ENCODE measurements at regions not wholly inside any gene's neighbourhood (a gene's known extent, or its start where the extent isn't known, plus 50 kb on each side); places are given as distances from the start of the nearest gene placed in this dataset.

- TF ChIP-seq, protein P1, sequence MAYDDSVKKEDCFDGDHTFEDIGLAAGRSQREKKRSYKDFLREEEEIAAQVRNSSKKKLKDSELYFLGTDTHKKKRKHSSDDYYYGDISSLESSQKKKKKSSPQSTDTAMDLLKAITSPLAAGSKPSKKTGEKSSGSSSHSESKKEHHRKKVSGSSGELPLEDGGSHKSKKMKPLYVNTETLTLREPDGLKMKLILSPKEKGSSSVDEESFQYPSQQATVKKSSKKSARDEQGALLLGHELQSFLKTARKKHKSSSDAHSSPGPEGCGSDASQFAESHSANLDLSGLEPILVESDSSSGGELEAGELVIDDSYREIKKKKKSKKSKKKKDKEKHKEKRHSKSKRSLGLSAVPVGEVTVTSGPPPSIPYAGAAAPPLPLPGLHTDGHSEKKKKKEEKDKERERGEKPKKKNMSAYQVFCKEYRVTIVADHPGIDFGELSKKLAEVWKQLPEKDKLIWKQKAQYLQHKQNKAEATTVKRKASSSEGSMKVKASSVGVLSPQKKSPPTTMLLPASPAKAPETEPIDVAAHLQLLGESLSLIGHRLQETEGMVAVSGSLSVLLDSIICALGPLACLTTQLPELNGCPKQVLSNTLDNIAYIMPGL (CRISPR knock-in tag; IDR thresholded peaks at IDR 0.05; ENCODE audit: borderline replicate concordance), result no peak
- TF ChIP-seq MAZ (IDR thresholded peaks at IDR 0.05; ENCODE audit: borderline replicate concordance, low read depth, low read length), result no peak
- no peak for TF ChIP-seq CTCF (IDR thresholded peaks at IDR 0.05)
Observed at GRCh38 chr17:52378860-52379259, 220.3 kb upstream of the CA10 start (continued).

DNA sequence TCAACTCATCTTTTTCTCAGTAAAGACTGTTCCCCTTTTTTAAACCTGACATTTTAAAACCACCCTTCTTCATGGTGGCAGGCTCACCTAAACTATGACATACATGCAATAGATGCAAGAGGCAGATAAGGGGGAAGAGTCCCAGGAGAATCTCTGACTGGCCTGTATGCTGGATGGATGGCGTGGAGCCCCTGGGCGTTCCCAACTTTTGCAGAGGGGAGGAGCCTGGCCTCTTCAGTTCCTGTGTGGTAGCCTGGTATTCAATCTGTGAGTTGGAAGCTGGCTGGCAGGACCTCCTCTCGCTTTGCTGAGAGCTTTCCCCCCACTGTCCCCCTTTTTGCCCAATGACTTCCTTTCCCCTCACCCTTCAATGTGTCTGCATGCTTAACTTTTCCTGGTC is 217.6 kb upstream of the CA10 start:
- no peak for DNase-seq (ENCODE audit: low read depth in 1 of 2, low spot score in 1 of 2)
- no peak overlapping the region for H3K4me3 ChIP-seq
- no peak for ATAC-seq
- TF ChIP-seq, protein P1 (CRISPR knock-in tag; IDR thresholded peaks at IDR 0.05; ENCODE audit: borderline replicate concordance), result no peak
- TF ChIP-seq GATA3 (IDR thresholded peaks at IDR 0.05; ENCODE audit: borderline replicate concordance) (no peak), CHD2 (IDR thresholded peaks at IDR 0.05; ENCODE audit: low read length, partially characterized antibody) (no peak), HDAC2 (IDR thresholded peaks at IDR 0.05) (no peak), CEBPB (IDR thresholded peaks at IDR 0.05) (no peak)
- no peak overlapping the region for H3K27ac ChIP-seq
- ChIA-PET POLR2A (no interaction called here), CTCF (no interaction called here)
- no peak for FAIRE-seq
- WGBS (ENCODE audit: missing lambda C conversion rate), result 2% methylated on average over 3 of the region's 3 CpGs
- H3K9me3 ChIP-seq, result no peaks in the 10 kb centered on the region
- H3K4me1 ChIP-seq, result no peaks in the 10 kb centered on the region
- no peak overlapping the region for H3K4me2 ChIP-seq

- ATAC-seq (no peak), FAIRE-seq (no peak), DNase-seq (ENCODE audit: low read depth in 1 of 2, low spot score in 1 of 2) (no peak)
- no peak for TF ChIP-seq SMC3 (IDR thresholded peaks at IDR 0.05)
- TF ChIP-seq NR3C1 (IDR thresholded peaks at IDR 0.05), result no peak
- no peak for TF ChIP-seq CEBPB (IDR thresholded peaks at IDR 0.05)
- no peak for TF ChIP-seq FOSL2 (IDR thresholded peaks at IDR 0.05)
- TF ChIP-seq FOSL2 (CRISPR knock-in tag; IDR thresholded peaks at IDR 0.05), result no peak
- TF ChIP-seq CTCF (IDR thresholded peaks at IDR 0.05), result no peak
- TF ChIP-seq RFX5 (IDR thresholded peaks at IDR 0.05), result no peak
- no peak overlapping the region for H3K4me2 ChIP-seq
- no peaks in the 10 kb centered on the region for H3K9me3 ChIP-seq
- ChIA-PET POLR2A (no interaction called here), CTCF (no interaction called here)
- H3K4me1 ChIP-seq, result no peaks in the 10 kb centered on the region
- H3K4me3 ChIP-seq, result no peak overlapping the region
- H3K27ac ChIP-seq, result no peak overlapping the region
- WGBS (ENCODE audit: missing lambda C conversion rate), result 37% methylated on average over 7 of the region's 7 CpGs
Observed at GRCh38 chr17:52368886-52369285, 210.4 kb upstream of the CA10 start.

- TF ChIP-seq MAFK (IDR thresholded peaks at IDR 0.05; ENCODE audit: partially characterized antibody) (peak; percentile 97), PHF8 (IDR thresholded peaks at IDR 0.05; ENCODE audit: borderline replicate concordance, low read depth) (no peak), RFX5 (IDR thresholded peaks at IDR 0.05) (no peak), HEYL (CRISPR knock-in tag; IDR thresholded peaks at IDR 0.05) (no peak), CHD4 (IDR thresholded peaks at IDR 0.05; ENCODE audit: borderline replicate concordance) (no peak), NR3C1 (IDR thresholded peaks at IDR 0.05) (no peak), FOXS1 (CRISPR knock-in tag; IDR thresholded peaks at IDR 0.05) (no peak)
- TF ChIP-seq, protein P2, sequence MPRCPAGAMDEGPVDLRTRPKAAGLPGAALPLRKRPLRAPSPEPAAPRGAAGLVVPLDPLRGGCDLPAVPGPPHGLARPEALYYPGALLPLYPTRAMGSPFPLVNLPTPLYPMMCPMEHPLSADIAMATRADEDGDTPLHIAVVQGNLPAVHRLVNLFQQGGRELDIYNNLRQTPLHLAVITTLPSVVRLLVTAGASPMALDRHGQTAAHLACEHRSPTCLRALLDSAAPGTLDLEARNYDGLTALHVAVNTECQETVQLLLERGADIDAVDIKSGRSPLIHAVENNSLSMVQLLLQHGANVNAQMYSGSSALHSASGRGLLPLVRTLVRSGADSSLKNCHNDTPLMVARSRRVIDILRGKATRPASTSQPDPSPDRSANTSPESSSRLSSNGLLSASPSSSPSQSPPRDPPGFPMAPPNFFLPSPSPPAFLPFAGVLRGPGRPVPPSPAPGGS (IDR thresholded peaks at IDR 0.05), result no peak
- no peak overlapping the region for H3K4me3 ChIP-seq
- DNase-seq (ENCODE audit: low read depth in 1 of 2, low spot score in 1 of 2), result no peak
- ChIA-PET POLR2A (no interaction called here), CTCF (no interaction called here)
- H3K4me2 ChIP-seq, result no peak overlapping the region
- no peak for FAIRE-seq
- 0% methylated on average over 2 of the region's 2 CpGs for WGBS (ENCODE audit: missing lambda C conversion rate)
- H3K27ac ChIP-seq, result no peak overlapping the region
- H3K9me3 ChIP-seq, result no peaks in the 10 kb centered on the region
- no peaks in the 10 kb centered on the region for H3K4me1 ChIP-seq
- ATAC-seq, result no peak
Observed at GRCh38 chr17:52357854-52358253, 199.3 kb upstream of the CA10 start.

Measured in A549 (cell line).